H1 (cell line): ENCODE measurements at regions not wholly inside any gene's neighbourhood (a gene's known extent, or its start where the extent isn't known, plus 50 kb on each side); places are given as distances from the start of the nearest gene placed in this dataset.

Experiments used
- CTCF ChIA-PET: fragments of 300-600 bp; sonication (Branson Sonifier 250); formaldehyde crosslinking; loops from one replicate; lab custom pipeline; 2021; ENCODE audit not compliant: partially characterized antibody; lab: Charles Lee
- POLR2A ChIA-PET: fragments of 300-600 bp; sonication (Branson Sonifier 250); formaldehyde crosslinking; loops from one replicate; lab custom pipeline; 2021; ENCODE audit warnings: inconsistent platforms; ENCODE audit not compliant: partially characterized antibody; lab: Charles Lee
- DNase-seq, 2 experiments: peaks; one replicate each; pipeline versions ENCODE4 v3.0.0 to v3.0.0-alpha.2; 2010 to 2022; ENCODE audit warnings: low spot score in 2 of 2, low read depth in 1 of 2, mixed read lengths in 1 of 2
- FAIRE-seq: peaks from 2 replicates; lab custom pipeline; 2011; peaks lifted over from hg19 to GRCh38; lab: Jason Lieb, UNC
- H2AFZ ChIP-seq: 2 replicates; pipeline ENCODE4 v1.8.1; 2012; ENCODE audit warnings: low read length, inconsistent platforms
- H2AK5ac ChIP-seq: 2 replicates; pipeline ENCODE4 v1.6.1; 2013; ENCODE audit warnings: low read depth, low read length
- H2BK120ac ChIP-seq: replicated peaks from 2 replicates; pipeline ENCODE3; 2013; ENCODE audit warnings: low read depth, low read length, inconsistent platforms
- H2BK12ac ChIP-seq: 2 replicates; pipeline ENCODE4 v1.6.1; 2013; ENCODE audit warnings: low read depth, low read length
- H2BK15ac ChIP-seq: 2 replicates; pipeline ENCODE4 v1.6.1; 2013; ENCODE audit warnings: low read length
- H2BK20ac ChIP-seq: 2 replicates; pipeline ENCODE4 v1.6.1; 2013; ENCODE audit warnings: low read length
- H2BK5ac ChIP-seq: 2 replicates; pipeline ENCODE4 v1.6.1; 2013; ENCODE audit warnings: low read depth, low read length
- H3K14ac ChIP-seq: 2 replicates; pipeline ENCODE4 v1.6.1; 2013; ENCODE audit warnings: inconsistent platforms; ENCODE audit not compliant: insufficient read length
- H3K18ac ChIP-seq: 2 replicates; pipeline ENCODE4 v1.6.1; 2013; ENCODE audit warnings: low read length; ENCODE audit errors: extremely low read depth
- H3K23ac ChIP-seq: 2 replicates; pipeline ENCODE4 v1.6.1; 2013; ENCODE audit warnings: inconsistent platforms; ENCODE audit not compliant: insufficient read length
- H3K23me2 ChIP-seq: 2 replicates; pipeline ENCODE4 v1.6.1; 2013; ENCODE audit warnings: low read depth, low read length
- H3K27ac ChIP-seq: 2 replicates; pipeline ENCODE4 v1.6.1; 2011; ENCODE audit warnings: low read depth, low read length, inconsistent platforms
- H3K27me3 ChIP-seq, 4 experiments: replicated peaks in 1 of 4; 1 replicate in 1 of 4; 2 replicates in 3 of 4; pipeline versions ENCODE4 v1.6.1 to v1.8.1; 2011 to 2013; ENCODE audit warnings: low read length in 3 of 4, mild to moderate bottlenecking in 3 of 4, inconsistent platforms in 2 of 4, mixed read lengths in 2 of 4, moderate library complexity in 1 of 4; ENCODE audit not compliant: control insufficient read depth in 3 of 4, insufficient read depth in 3 of 4; ENCODE audit errors: extremely low read depth in 1 of 4
- H3K36me3 ChIP-seq, 4 experiments: 2 replicates each; pipeline versions ENCODE4 v1.6.1 to v1.8.1; 2011 to 2013; ENCODE audit warnings: mild to moderate bottlenecking in 4 of 4, low read length in 3 of 4, moderate library complexity in 2 of 4, control low read depth in 1 of 4, inconsistent platforms in 1 of 4; ENCODE audit not compliant: insufficient read depth in 4 of 4, control insufficient read depth in 2 of 4
- H3K4ac ChIP-seq: replicated peaks from 2 replicates; pipeline ENCODE3; 2013; ENCODE audit warnings: low read length, low read depth, mixed read lengths, inconsistent platforms; ENCODE audit not compliant: insufficient read length
- H3K4me1 ChIP-seq, 4 experiments: replicated peaks in 1 of 4; 1 replicate in 1 of 4; 2 replicates in 3 of 4; pipeline versions ENCODE4 v1.6.1 to v1.8.1; 2011 to 2013; ENCODE audit warnings: low read length in 3 of 4, inconsistent platforms in 2 of 4, mixed read lengths in 1 of 4; ENCODE audit not compliant: insufficient read depth in 4 of 4, control insufficient read depth in 3 of 4
- H3K4me2 ChIP-seq, 2 experiments: 2 replicates each; pipeline versions ENCODE4 v1.6.1 to v1.8.1; 2011 to 2013; ENCODE audit warnings: low read depth in 2 of 2, low read length in 2 of 2, control low read depth in 1 of 2, inconsistent platforms in 1 of 2, mild to moderate bottlenecking in 1 of 2; ENCODE audit not compliant: insufficient read depth in 1 of 2
- H3K4me3 ChIP-seq, 4 experiments: fragments of 200-600, 300-600 bp in 1 of 4; sonication (generic), shearing (Covaris generic), sonication (Bioruptor Twin) in 1 of 4; 2 replicates each; pipeline versions ENCODE4 v1.5.1 to v1.8.1; 2011 to 2016; ENCODE audit warnings: low read length in 4 of 4, low read depth in 3 of 4, control low read depth in 2 of 4, inconsistent platforms in 2 of 4, mild to moderate bottlenecking in 2 of 4, mixed read lengths in 1 of 4, moderate library complexity in 1 of 4; ENCODE audit not compliant: insufficient read depth in 2 of 4; ENCODE audit errors: extremely low read depth in 1 of 4
- H3K56ac ChIP-seq: replicated peaks from 2 replicates; pipeline ENCODE3; 2013; ENCODE audit warnings: low read depth, mild to moderate bottlenecking, mixed read lengths, low read length, inconsistent platforms; ENCODE audit not compliant: insufficient read length
- H3K79me1 ChIP-seq: 2 replicates; pipeline ENCODE4 v1.6.1; 2013; ENCODE audit warnings: low read depth, low read length, control low read depth
- H3K79me2 ChIP-seq, 2 experiments: 2 replicates each; pipeline versions ENCODE4 v1.6.1 to v1.8.1; 2012 to 2013; ENCODE audit warnings: low read length in 2 of 2, mild to moderate bottlenecking in 2 of 2, inconsistent platforms in 1 of 2; ENCODE audit not compliant: insufficient read depth in 2 of 2, control insufficient read depth in 1 of 2
- H3K9ac ChIP-seq, 4 experiments: replicated peaks in 1 of 4; 1 replicate in 1 of 4; 2 replicates in 3 of 4; pipeline versions ENCODE4 v1.6.1 to v1.8.1; 2011 to 2013; ENCODE audit warnings: low read depth in 3 of 4, low read length in 3 of 4, control low read depth in 2 of 4, mild to moderate bottlenecking in 2 of 4, moderate library complexity in 2 of 4, inconsistent platforms in 1 of 4; ENCODE audit errors: extremely low read depth in 1 of 4
- H3K9me3 ChIP-seq, 2 experiments: 2 replicates each; pipeline versions ENCODE4 v1.6.1 to v1.8.1; 2012 to 2013; ENCODE audit warnings: mild to moderate bottlenecking in 2 of 2, moderate library complexity in 2 of 2, control low read depth in 1 of 2, inconsistent platforms in 1 of 2, low read depth in 1 of 2, low read length in 1 of 2, mixed read lengths in 1 of 2; ENCODE audit not compliant: insufficient read depth in 2 of 2
- H4K20me1 ChIP-seq, 2 experiments: replicated peaks in 1 of 2; 2 replicates each; pipeline versions ENCODE3 to v1.8.1; 2011 to 2013; ENCODE audit warnings: inconsistent platforms in 2 of 2, low read length in 2 of 2, mild to moderate bottlenecking in 1 of 2; ENCODE audit not compliant: insufficient read depth in 2 of 2, control insufficient read depth in 1 of 2
- H4K5ac ChIP-seq: 2 replicates; pipeline ENCODE4 v1.6.1; 2013; ENCODE audit warnings: low read length, low read depth, mixed read lengths, inconsistent platforms; ENCODE audit not compliant: insufficient read length
- H4K8ac ChIP-seq: 2 replicates; pipeline ENCODE4 v1.8.0; 2013; ENCODE audit warnings: mild to moderate bottlenecking, moderate library complexity, low read length, inconsistent platforms; ENCODE audit not compliant: insufficient read depth; ENCODE audit errors: extremely low read depth
- H4K91ac ChIP-seq: replicated peaks from 2 replicates; pipeline ENCODE3; 2013; ENCODE audit warnings: low read length, mixed read lengths, inconsistent platforms; ENCODE audit not compliant: insufficient read length
- ASH2L ChIP-seq: fragments of 200-600, 300-600 bp; sonication (generic); IDR thresholded peaks from one replicate; pipeline ENCODE4 v1.7.1; 2017; ENCODE audit warnings: low read length
- CEBPB ChIP-seq: IDR thresholded peaks from 2 replicates; pipeline ENCODE4 v1.6.1; 2012; ENCODE audit warnings: low read depth, low read length
- GTF2F1 ChIP-seq: IDR thresholded peaks from 2 replicates; pipeline ENCODE4 v1.6.1; 2012; ENCODE audit warnings: low read depth, low read length, improper control_type of control experiment, borderline replicate concordance
- MAFK ChIP-seq: IDR thresholded peaks from 2 replicates; pipeline ENCODE4 v1.6.1; 2012; ENCODE audit warnings: low read depth, mild to moderate bottlenecking, improper control_type of control experiment, low read length
- NANOG ChIP-seq: IDR thresholded peaks from 2 replicates; pipeline ENCODE4 v1.6.1; 2011; ENCODE audit warnings: low read length, low read depth, mild to moderate bottlenecking, inconsistent platforms; ENCODE audit not compliant: insufficient read depth, poor library complexity, severe bottlenecking
- SIN3A ChIP-seq, 2 experiments: IDR thresholded peaks in 1 of 2; conservative IDR thresholded peaks in 1 of 2; 2 replicates each; pipeline ENCODE4 v1.6.1; 2011 to 2012; ENCODE audit warnings: low read length in 2 of 2, improper control_type of control experiment in 1 of 2, low read depth in 1 of 2, mild to moderate bottlenecking in 1 of 2
- TAF7 ChIP-seq: optimal IDR thresholded peaks from 2 replicates; pipeline ENCODE3; 2011; ENCODE audit warnings: low read depth, mild to moderate bottlenecking, inconsistent platforms, low read length, moderate library complexity, borderline replicate concordance
- WGBS, 2 experiments: shearing (Covaris generic) in 1 of 2; methylation state at CpG; one replicate each; pipeline versions ENCODE4 v1.1.6 to v1.1.7; 2013 to 2015; ENCODE audit warnings: low lambda C conversion rate in 2 of 2, mixed read lengths in 2 of 2, inconsistent platforms in 1 of 2, low coverage in 1 of 2, missing lambda C conversion rate in 1 of 2; ENCODE audit not compliant: insufficient replicate concordance in 2 of 2, insufficient coverage in 1 of 2, insufficient read length in 1 of 2; ENCODE audit errors: extremely low coverage in 1 of 2, missing lambda C conversion rate in 1 of 2; 5-methylcytosine and 5-hydroxymethylcytosine counted together
- TF ChIP-seq, protein P1 (sequence below): IDR thresholded peaks from 2 replicates; pipeline ENCODE4 v1.6.1; 2011; ENCODE audit warnings: low read depth, mild to moderate bottlenecking, low read length; ENCODE audit not compliant: insufficient read depth

GRCh38 chr4:58553031-58553430, 1442.8 kb upstream of the IGFBP7 start:
- H3K4me1 ChIP-seq = no peaks in the 10 kb centered on the region
- no peak overlapping the region for H4K91ac ChIP-seq
- 82% methylated on average over 1 of the region's 1 CpG; no CpG with 5 or more reads in 1 of the 2 experiments for WGBS, 2 experiments
- peaks cover 0 to 1% (median 0%) of the 10 kb centered on the region in 4 experiments; a peak in 1 of 7 replicates for H3K27me3 ChIP-seq
- no peak overlapping the region for H3K9ac ChIP-seq
- H3K23ac ChIP-seq = no peak overlapping the region
- TF ChIP-seq, protein P1, sequence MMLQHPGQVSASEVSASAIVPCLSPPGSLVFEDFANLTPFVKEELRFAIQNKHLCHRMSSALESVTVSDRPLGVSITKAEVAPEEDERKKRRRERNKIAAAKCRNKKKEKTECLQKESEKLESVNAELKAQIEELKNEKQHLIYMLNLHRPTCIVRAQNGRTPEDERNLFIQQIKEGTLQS = no peak
- TF ChIP-seq SIN3A (conservative IDR thresholded peaks at IDR 0.05 in 1 of 2, IDR thresholded peaks at IDR 0.05 in 1 of 2; ENCODE audit: low read depth in 1 of 2, low read length in 2 of 2) (no peak), NANOG (no peak), ASH2L (no peak), CEBPB (no peak), MAFK (no peak), GTF2F1 (no peak), TAF7 (no peak)
- no peak overlapping the region for H2BK5ac ChIP-seq
- H3K9me3 ChIP-seq = no peaks in the 10 kb centered on the region
- H3K4me3 ChIP-seq = no peak overlapping the region
- H2BK20ac ChIP-seq = no peak overlapping the region
- no peaks in the 10 kb centered on the region for H3K79me2 ChIP-seq
- no peak overlapping the region for H3K4me2 ChIP-seq
- ChIA-PET POLR2A (no interaction called here), CTCF (no interaction called here)
- H4K5ac ChIP-seq = no peak overlapping the region
- H3K14ac ChIP-seq = no peak overlapping the region
- FAIRE-seq (no peak), DNase-seq (no peak)
- no peak overlapping the region for H2AK5ac ChIP-seq
- H3K79me1 ChIP-seq = no peaks in the 10 kb centered on the region
- no peak overlapping the region for H3K27ac ChIP-seq
- no peaks in the 10 kb centered on the region for H3K23me2 ChIP-seq
- no peaks in the 10 kb centered on the region for H4K20me1 ChIP-seq
- no peak overlapping the region for H3K18ac ChIP-seq
- H2BK15ac ChIP-seq = no peak overlapping the region
- H4K8ac ChIP-seq = no peak overlapping the region
- H3K56ac ChIP-seq = no peak overlapping the region
- no peaks in the 10 kb centered on the region for H3K36me3 ChIP-seq
- no peak overlapping the region for H3K4ac ChIP-seq
- no peak overlapping the region for H2BK120ac ChIP-seq
- no peak overlapping the region for H2BK12ac ChIP-seq
- H2AFZ ChIP-seq = 0 out of 2 replicates have a peak overlapping the region, but pooled peaks have one; percentile 35
